ENCODE measurements at regions not wholly inside any gene's neighbourhood (a gene's known extent, or its start where the extent isn't known, plus 50 kb on each side); places are given as distances from the start of the nearest gene placed in this dataset.
"Not testable (repeated sequence)": the region's sequence is repeated elsewhere in the genome, so short reads cannot be mapped to it uniquely, and the experiment has no call there.

GRCh38 chr18:43341014-43341413, 63.7 kb upstream of the SYT4 start:
- Histone ChIP-seq H3K4me1 (ENCODE audit: control insufficient read depth, insufficient read depth, low read length) (no peaks in the 10 kb centered on the region), H3K4me3 (ENCODE audit: low read depth, low read length) (no peak overlapping the region), H3K9me3 (ENCODE audit: control insufficient read depth, insufficient read depth, low read length) (peaks cover 8% of the 10 kb centered on the region), H3K27me3 (ENCODE audit: control insufficient read depth, insufficient read depth, low read length) (no peaks in the 10 kb centered on the region), H3K9ac (ENCODE audit: low read depth, low read length) (no peak overlapping the region), H3K27ac (ENCODE audit: low read depth, low read length) (no peak overlapping the region), H3K36me3 (ENCODE audit: control insufficient read depth, insufficient read depth, low read length) (no peaks in the 10 kb centered on the region)

GRCh38 chr18:43350176-43350575, 72.9 kb upstream of the SYT4 start:
- no peaks in the 10 kb centered on the region for H3K4me1 ChIP-seq (ENCODE audit: control insufficient read depth, insufficient read depth, low read length)
- no peaks in the 10 kb centered on the region for H3K27me3 ChIP-seq (ENCODE audit: control insufficient read depth, insufficient read depth, low read length)
- H3K9me3 ChIP-seq (ENCODE audit: control insufficient read depth, insufficient read depth, low read length): no peaks in the 10 kb centered on the region
- H3K9ac ChIP-seq (ENCODE audit: low read depth, low read length): no peak overlapping the region
- H3K36me3 ChIP-seq (ENCODE audit: control insufficient read depth, insufficient read depth, low read length): no peaks in the 10 kb centered on the region
- H3K27ac ChIP-seq (ENCODE audit: low read depth, low read length): no peak overlapping the region
- no peak overlapping the region for H3K4me3 ChIP-seq (ENCODE audit: low read depth, low read length)

- Histone ChIP-seq H3K4me3 (ENCODE audit: low read depth, low read length) (no peak overlapping the region), H3K9ac (ENCODE audit: low read depth, low read length) (no peak overlapping the region), H3K9me3 (ENCODE audit: control insufficient read depth, insufficient read depth, low read length) (no peaks in the 10 kb centered on the region), H3K27ac (ENCODE audit: low read depth, low read length) (no peak overlapping the region), H3K27me3 (ENCODE audit: control insufficient read depth, insufficient read depth, low read length) (no peaks in the 10 kb centered on the region), H3K36me3 (ENCODE audit: control insufficient read depth, insufficient read depth, low read length) (no peaks in the 10 kb centered on the region), H3K4me1 (ENCODE audit: control insufficient read depth, insufficient read depth, low read length) (no peaks in the 10 kb centered on the region)
These were observed 87.2 kb upstream of the SYT4 start for GRCh38 chr18:43364535-43364934.

GRCh38 chr18:43367895-43368294, 90.6 kb upstream of the SYT4 start:
- Histone ChIP-seq H3K9me3 (ENCODE audit: control insufficient read depth, insufficient read depth, low read length) (no peaks in the 10 kb centered on the region), H3K4me1 (ENCODE audit: control insufficient read depth, insufficient read depth, low read length) (no peaks in the 10 kb centered on the region), H3K27ac (ENCODE audit: low read depth, low read length) (no peak overlapping the region)

GRCh38 chr18:43369311-43369710, 92.0 kb upstream of the SYT4 start:
- H3K9me3 ChIP-seq (ENCODE audit: control insufficient read depth, insufficient read depth, low read length); H3K27me3 ChIP-seq (ENCODE audit: control insufficient read depth, insufficient read depth, low read length); H3K4me1 ChIP-seq (ENCODE audit: control insufficient read depth, insufficient read depth, low read length); H3K36me3 ChIP-seq (ENCODE audit: control insufficient read depth, insufficient read depth, low read length); H3K9ac ChIP-seq (ENCODE audit: low read depth, low read length); H3K27ac ChIP-seq (ENCODE audit: low read depth, low read length); H3K4me3 ChIP-seq (ENCODE audit: low read depth, low read length): not testable (repeated sequence)

More at GRCh38 chr18:43367895-43368294, 90.6 kb upstream of the SYT4 start:
- H3K9ac ChIP-seq (ENCODE audit: low read depth, low read length): no peak overlapping the region
- no peaks in the 10 kb centered on the region for H3K36me3 ChIP-seq (ENCODE audit: control insufficient read depth, insufficient read depth, low read length)
- H3K27me3 ChIP-seq (ENCODE audit: control insufficient read depth, insufficient read depth, low read length): no peaks in the 10 kb centered on the region
- H3K4me3 ChIP-seq (ENCODE audit: low read depth, low read length): no peak overlapping the region

- H3K27ac ChIP-seq (ENCODE audit: low read depth, low read length): no peak overlapping the region
- no peak overlapping the region for H3K9ac ChIP-seq (ENCODE audit: low read depth, low read length)
- H3K36me3 ChIP-seq (ENCODE audit: control insufficient read depth, insufficient read depth, low read length): no peaks in the 10 kb centered on the region
- no peak overlapping the region for H3K4me3 ChIP-seq (ENCODE audit: low read depth, low read length)
- no peaks in the 10 kb centered on the region for H3K9me3 ChIP-seq (ENCODE audit: control insufficient read depth, insufficient read depth, low read length)
- H3K27me3 ChIP-seq (ENCODE audit: control insufficient read depth, insufficient read depth, low read length): no peaks in the 10 kb centered on the region
- no peaks in the 10 kb centered on the region for H3K4me1 ChIP-seq (ENCODE audit: control insufficient read depth, insufficient read depth, low read length)
These were observed 95.5 kb upstream of the SYT4 start for GRCh38 chr18:43372773-43373172.

- H3K4me1 ChIP-seq (ENCODE audit: control insufficient read depth, insufficient read depth, low read length): no peaks in the 10 kb centered on the region
- H3K9ac ChIP-seq (ENCODE audit: low read depth, low read length): no peak overlapping the region
- H3K27me3 ChIP-seq (ENCODE audit: control insufficient read depth, insufficient read depth, low read length): no peaks in the 10 kb centered on the region
- no peaks in the 10 kb centered on the region for H3K36me3 ChIP-seq (ENCODE audit: control insufficient read depth, insufficient read depth, low read length)
- H3K4me3 ChIP-seq (ENCODE audit: low read depth, low read length): no peak overlapping the region
- H3K9me3 ChIP-seq (ENCODE audit: control insufficient read depth, insufficient read depth, low read length): 0 out of 2 replicates have a peak, but pooled peaks cover 7% of the 10 kb centered on the region
- no peak overlapping the region for H3K27ac ChIP-seq (ENCODE audit: low read depth, low read length)
These were observed 102.9 kb upstream of the SYT4 start for GRCh38 chr18:43380104-43380672.

- H3K4me3 ChIP-seq (ENCODE audit: low read depth, low read length): no peak overlapping the region
- no peak overlapping the region for H3K27ac ChIP-seq (ENCODE audit: low read depth, low read length)
- H3K36me3 ChIP-seq (ENCODE audit: control insufficient read depth, insufficient read depth, low read length): no peaks in the 10 kb centered on the region
- no peaks in the 10 kb centered on the region for H3K4me1 ChIP-seq (ENCODE audit: control insufficient read depth, insufficient read depth, low read length)
- 0 out of 2 replicates have a peak, but pooled peaks cover 7% of the 10 kb centered on the region for H3K9me3 ChIP-seq (ENCODE audit: control insufficient read depth, insufficient read depth, low read length)
- H3K27me3 ChIP-seq (ENCODE audit: control insufficient read depth, insufficient read depth, low read length): no peaks in the 10 kb centered on the region
- no peak overlapping the region for H3K9ac ChIP-seq (ENCODE audit: low read depth, low read length)
These were observed 105.5 kb upstream of the SYT4 start for GRCh38 chr18:43382641-43383403.

GRCh38 chr18:43389163-43389562, 111.9 kb upstream of the SYT4 start:
- H3K4me1 ChIP-seq (ENCODE audit: control insufficient read depth, insufficient read depth, low read length): no peaks in the 10 kb centered on the region
- H3K36me3 ChIP-seq (ENCODE audit: control insufficient read depth, insufficient read depth, low read length): no peaks in the 10 kb centered on the region
- no peak overlapping the region for H3K9ac ChIP-seq (ENCODE audit: low read depth, low read length)
- H3K27me3 ChIP-seq (ENCODE audit: control insufficient read depth, insufficient read depth, low read length): no peaks in the 10 kb centered on the region
- H3K4me3 ChIP-seq (ENCODE audit: low read depth, low read length): no peak overlapping the region
- no peaks in the 10 kb centered on the region for H3K9me3 ChIP-seq (ENCODE audit: control insufficient read depth, insufficient read depth, low read length)
- no peak overlapping the region for H3K27ac ChIP-seq (ENCODE audit: low read depth, low read length)

GRCh38 chr18:43392168-43392567, 114.9 kb upstream of the SYT4 start:
- Histone ChIP-seq H3K9ac (ENCODE audit: low read depth, low read length) (no peak overlapping the region), H3K27ac (ENCODE audit: low read depth, low read length) (no peak overlapping the region), H3K9me3 (ENCODE audit: control insufficient read depth, insufficient read depth, low read length) (no peaks in the 10 kb centered on the region), H3K4me1 (ENCODE audit: control insufficient read depth, insufficient read depth, low read length) (peaks cover 4% of the 10 kb centered on the region), H3K4me3 (ENCODE audit: low read depth, low read length) (no peak overlapping the region), H3K36me3 (ENCODE audit: control insufficient read depth, insufficient read depth, low read length) (no peaks in the 10 kb centered on the region), H3K27me3 (ENCODE audit: control insufficient read depth, insufficient read depth, low read length) (no peaks in the 10 kb centered on the region)

- H3K4me3 ChIP-seq (ENCODE audit: low read depth, low read length): no peak overlapping the region
- H3K27ac ChIP-seq (ENCODE audit: low read depth, low read length): no peak overlapping the region
- H3K36me3 ChIP-seq (ENCODE audit: control insufficient read depth, insufficient read depth, low read length): no peaks in the 10 kb centered on the region
- no peaks in the 10 kb centered on the region for H3K9me3 ChIP-seq (ENCODE audit: control insufficient read depth, insufficient read depth, low read length)
- no peak overlapping the region for H3K9ac ChIP-seq (ENCODE audit: low read depth, low read length)
- H3K27me3 ChIP-seq (ENCODE audit: control insufficient read depth, insufficient read depth, low read length): no peaks in the 10 kb centered on the region
- H3K4me1 ChIP-seq (ENCODE audit: control insufficient read depth, insufficient read depth, low read length): peaks cover 4% of the 10 kb centered on the region
These were observed 115.9 kb upstream of the SYT4 start for GRCh38 chr18:43393174-43393573.

All from HUES48 (cell line).